ENCODE measurements at regions not wholly inside any gene's neighbourhood (a gene's known extent, or its start where the extent isn't known, plus 50 kb on each side); places are given as distances from the start of the nearest gene placed in this dataset.

GRCh38 chrX:6813836-6814370, 279.0 kb upstream of the VCX3A start:
- TF ChIP-seq POLR2A (IDR thresholded peaks at IDR 0.05), result no peak
- Histone ChIP-seq H3K36me3 (ENCODE audit: low read depth, missing control alignments) (no peaks in the 10 kb centered on the region), H3K27ac (no peak overlapping the region), H3K9me3 (no peaks in the 10 kb centered on the region), H3K4me1 (no peaks in the 10 kb centered on the region), H3K4me3 (no peak overlapping the region), H3K27me3 (no peaks in the 10 kb centered on the region)
- intact Hi-C loops (cut with DNase I; ENCODE audit: low total_unique reads), result no loop called here
- DNase-seq, result no peak
- WGBS, 2 donors, result 37 to 46% methylated on average over 3 to 7 of the region's 8 CpGs

DNA sequence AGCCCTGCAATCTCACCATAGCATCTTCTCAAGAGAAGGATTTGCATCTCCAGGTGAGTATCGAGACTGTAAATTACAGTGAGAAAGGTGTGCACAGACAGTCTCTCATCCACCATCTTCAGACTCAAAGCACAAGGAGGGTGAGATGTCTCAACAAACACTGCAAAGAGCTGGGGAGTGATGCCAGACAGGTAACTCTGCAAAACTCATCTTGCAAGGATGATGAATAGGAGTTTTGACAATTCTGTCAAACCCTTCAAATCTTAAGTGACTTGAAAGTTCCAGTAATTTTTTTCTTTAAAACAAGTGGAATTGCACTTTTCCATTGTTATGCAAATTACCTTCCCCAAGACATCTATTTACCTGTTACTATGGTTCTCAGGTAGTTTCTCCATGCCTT, 277.2 kb upstream of the VCX3A start:
- DNase-seq, result no peak
- H3K9me3 ChIP-seq, result no peaks in the 10 kb centered on the region
- H3K36me3 ChIP-seq (ENCODE audit: low read depth, missing control alignments), result no peaks in the 10 kb centered on the region
- H3K4me3 ChIP-seq, result no peak overlapping the region
- no peaks in the 10 kb centered on the region for H3K4me1 ChIP-seq
- H3K27me3 ChIP-seq, result no peaks in the 10 kb centered on the region
- no peak overlapping the region for H3K27ac ChIP-seq
- TF ChIP-seq, protein P1, sequence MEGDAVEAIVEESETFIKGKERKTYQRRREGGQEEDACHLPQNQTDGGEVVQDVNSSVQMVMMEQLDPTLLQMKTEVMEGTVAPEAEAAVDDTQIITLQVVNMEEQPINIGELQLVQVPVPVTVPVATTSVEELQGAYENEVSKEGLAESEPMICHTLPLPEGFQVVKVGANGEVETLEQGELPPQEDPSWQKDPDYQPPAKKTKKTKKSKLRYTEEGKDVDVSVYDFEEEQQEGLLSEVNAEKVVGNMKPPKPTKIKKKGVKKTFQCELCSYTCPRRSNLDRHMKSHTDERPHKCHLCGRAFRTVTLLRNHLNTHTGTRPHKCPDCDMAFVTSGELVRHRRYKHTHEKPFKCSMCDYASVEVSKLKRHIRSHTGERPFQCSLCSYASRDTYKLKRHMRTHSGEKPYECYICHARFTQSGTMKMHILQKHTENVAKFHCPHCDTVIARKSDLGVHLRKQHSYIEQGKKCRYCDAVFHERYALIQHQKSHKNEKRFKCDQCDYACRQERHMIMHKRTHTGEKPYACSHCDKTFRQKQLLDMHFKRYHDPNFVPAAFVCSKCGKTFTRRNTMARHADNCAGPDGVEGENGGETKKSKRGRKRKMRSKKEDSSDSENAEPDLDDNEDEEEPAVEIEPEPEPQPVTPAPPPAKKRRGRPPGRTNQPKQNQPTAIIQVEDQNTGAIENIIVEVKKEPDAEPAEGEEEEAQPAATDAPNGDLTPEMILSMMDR (IDR thresholded peaks at IDR 0.05), result no peak
- no peak for TF ChIP-seq POLR2A (IDR thresholded peaks at IDR 0.05)
- intact Hi-C loops (cut with DNase I; ENCODE audit: low total_unique reads), result no loop called here
- WGBS, 2 donors, result 92 to 100% methylated on average over 1 of the region's 1 CpG

GRCh38 chrX:6810776-6811175, 275.9 kb upstream of the VCX3A start:
- TF ChIP-seq, protein P1 (IDR thresholded peaks at IDR 0.05), result no peak
- TF ChIP-seq POLR2A (IDR thresholded peaks at IDR 0.05), result no peak
- Histone ChIP-seq H3K36me3 (ENCODE audit: low read depth, missing control alignments) (no peaks in the 10 kb centered on the region), H3K27me3 (no peaks in the 10 kb centered on the region), H3K9me3 (no peaks in the 10 kb centered on the region), H3K4me1 (no peaks in the 10 kb centered on the region), H3K27ac (no peak overlapping the region), H3K4me3 (no peak overlapping the region)
- intact Hi-C loops (cut with DNase I; ENCODE audit: low total_unique reads), result no loop called here
- 89 to 92% methylated on average over 2 of the region's 2 CpGs for WGBS, 2 donors
- DNase-seq, result no peak

- Histone ChIP-seq H3K9me3 (no peaks in the 10 kb centered on the region), H3K4me3 (no peak overlapping the region), H3K27me3 (no peaks in the 10 kb centered on the region), H3K36me3 (ENCODE audit: low read depth, missing control alignments) (no peaks in the 10 kb centered on the region), H3K27ac (no peak overlapping the region), H3K4me1 (no peaks in the 10 kb centered on the region)
- TF ChIP-seq, protein P1 (IDR thresholded peaks at IDR 0.05), result no peak
- TF ChIP-seq POLR2A (IDR thresholded peaks at IDR 0.05), result no peak
- no peak for DNase-seq
- intact Hi-C loops (cut with DNase I; ENCODE audit: low total_unique reads), result no loop called here
- 85 to 95% methylated on average over 6 of the region's 6 CpGs for WGBS, 2 donors
These were observed 268.7 kb upstream of the VCX3A start for GRCh38 chrX:6803607-6804006.

GRCh38 chrX:6793000-6793399, 258.1 kb upstream of the VCX3A start:
- TF ChIP-seq, protein P1 (IDR thresholded peaks at IDR 0.05), result no peak
- TF ChIP-seq POLR2A (IDR thresholded peaks at IDR 0.05), result no peak
- WGBS, 2 donors, result 86 to 88% methylated on average over 5 of the region's 5 CpGs

More at GRCh38 chrX:6793000-6793399, 258.1 kb upstream of the VCX3A start:
- Histone ChIP-seq H3K4me3 (no peak overlapping the region), H3K36me3 (ENCODE audit: low read depth, missing control alignments) (no peaks in the 10 kb centered on the region), H3K9me3 (no peaks in the 10 kb centered on the region), H3K4me1 (no peaks in the 10 kb centered on the region), H3K27me3 (no peaks in the 10 kb centered on the region), H3K27ac (no peak overlapping the region)
- DNase-seq, result no peak
- intact Hi-C loops (cut with DNase I; ENCODE audit: low total_unique reads), result no loop called here

All from testis (tissue), 2 donors.